ENCODE measurements at regions not wholly inside any gene's neighbourhood (a gene's known extent, or its start where the extent isn't known, plus 50 kb on each side); places are given as distances from the start of the nearest gene placed in this dataset.

DNA sequence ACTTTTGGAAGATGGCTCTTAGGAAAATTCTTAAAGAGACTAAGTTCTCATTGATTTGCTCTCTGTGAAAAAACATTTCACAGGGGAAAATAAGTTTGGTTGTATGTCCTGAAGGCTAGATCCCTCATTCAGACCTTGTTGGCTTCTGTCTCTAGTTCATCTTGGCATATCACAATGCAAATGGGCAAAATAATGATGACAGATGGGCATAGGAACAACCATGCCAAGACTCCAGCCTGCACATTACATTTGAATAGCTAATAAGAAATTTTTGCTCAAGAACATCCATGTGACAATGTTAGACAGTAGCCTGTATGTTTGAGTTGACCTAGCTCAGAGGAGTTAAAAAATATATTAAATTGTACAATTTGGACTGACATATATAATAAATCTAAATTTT, 292.9 kb downstream of the PLA2G4A start:
- H3K36me3 Mint-ChIP-seq (ENCODE audit: low read depth) = no peaks in the 10 kb centered on the region
- no peak overlapping the region for H3K4me3 Mint-ChIP-seq (ENCODE audit: unreplicated experiment)
- no peak for DNase-seq (ENCODE audit: low spot score)
- peaks cover 3% of the 10 kb centered on the region for H3K9me3 Mint-ChIP-seq (ENCODE audit: low read depth)
- H3K27me3 Mint-ChIP-seq (ENCODE audit: low read depth) = peaks cover 2% of the 10 kb centered on the region
- TF ChIP-seq, protein P1, sequence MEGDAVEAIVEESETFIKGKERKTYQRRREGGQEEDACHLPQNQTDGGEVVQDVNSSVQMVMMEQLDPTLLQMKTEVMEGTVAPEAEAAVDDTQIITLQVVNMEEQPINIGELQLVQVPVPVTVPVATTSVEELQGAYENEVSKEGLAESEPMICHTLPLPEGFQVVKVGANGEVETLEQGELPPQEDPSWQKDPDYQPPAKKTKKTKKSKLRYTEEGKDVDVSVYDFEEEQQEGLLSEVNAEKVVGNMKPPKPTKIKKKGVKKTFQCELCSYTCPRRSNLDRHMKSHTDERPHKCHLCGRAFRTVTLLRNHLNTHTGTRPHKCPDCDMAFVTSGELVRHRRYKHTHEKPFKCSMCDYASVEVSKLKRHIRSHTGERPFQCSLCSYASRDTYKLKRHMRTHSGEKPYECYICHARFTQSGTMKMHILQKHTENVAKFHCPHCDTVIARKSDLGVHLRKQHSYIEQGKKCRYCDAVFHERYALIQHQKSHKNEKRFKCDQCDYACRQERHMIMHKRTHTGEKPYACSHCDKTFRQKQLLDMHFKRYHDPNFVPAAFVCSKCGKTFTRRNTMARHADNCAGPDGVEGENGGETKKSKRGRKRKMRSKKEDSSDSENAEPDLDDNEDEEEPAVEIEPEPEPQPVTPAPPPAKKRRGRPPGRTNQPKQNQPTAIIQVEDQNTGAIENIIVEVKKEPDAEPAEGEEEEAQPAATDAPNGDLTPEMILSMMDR (IDR thresholded peaks at IDR 0.05) = no peak
- H3K27ac Mint-ChIP-seq (ENCODE audit: unreplicated experiment) = no peak overlapping the region
- no peaks in the 10 kb centered on the region for H3K4me1 Mint-ChIP-seq (ENCODE audit: low read depth)

DNA sequence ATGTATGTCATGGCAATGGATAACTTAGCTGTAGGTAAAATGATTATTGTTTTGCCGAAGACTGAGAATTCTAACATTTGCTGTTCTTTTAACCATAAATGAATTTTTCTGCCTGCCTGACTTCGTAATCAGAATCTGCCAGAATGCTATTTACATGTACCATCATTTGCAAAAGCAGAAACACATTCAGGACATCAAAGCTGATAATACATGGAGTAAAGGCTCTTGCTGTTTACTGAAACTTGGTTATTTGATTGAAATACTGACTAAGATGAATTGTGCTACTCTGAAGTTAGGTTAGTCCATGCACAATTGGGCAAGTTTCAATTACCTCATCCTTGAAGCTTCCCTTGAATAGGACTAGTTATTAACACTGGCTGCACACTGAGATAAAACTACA, 293.8 kb downstream of the PLA2G4A start:
- Mint-ChIP-seq H3K4me1 (ENCODE audit: low read depth) (no peaks in the 10 kb centered on the region), H3K9me3 (ENCODE audit: low read depth) (peaks cover 3% of the 10 kb centered on the region), H3K27me3 (ENCODE audit: low read depth) (peaks cover 2% of the 10 kb centered on the region), H3K4me3 (ENCODE audit: unreplicated experiment) (no peak overlapping the region), H3K27ac (ENCODE audit: unreplicated experiment) (no peak overlapping the region), H3K36me3 (ENCODE audit: low read depth) (no peaks in the 10 kb centered on the region)
- TF ChIP-seq, protein P1 (IDR thresholded peaks at IDR 0.05) = no peak
- DNase-seq (ENCODE audit: low spot score) = no peak

DNA sequence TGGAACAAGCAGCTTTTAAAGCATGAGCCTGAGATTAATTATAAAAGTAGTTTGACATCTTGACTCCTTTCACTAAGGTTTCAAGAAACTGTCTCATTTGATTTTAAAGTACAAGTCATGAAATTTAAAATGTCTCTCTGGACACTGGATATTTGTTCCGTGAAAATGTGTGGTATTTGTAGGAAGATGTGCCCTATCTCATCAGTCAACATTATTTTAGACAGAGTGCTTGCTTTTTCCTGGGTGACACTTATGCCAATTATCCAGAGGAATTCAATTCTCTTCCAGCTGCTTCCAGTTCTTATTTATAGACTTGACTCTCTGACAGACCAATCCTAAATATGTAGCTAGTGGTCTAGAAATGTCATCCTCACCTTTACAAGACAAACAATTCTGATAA, 300.4 kb downstream of the PLA2G4A start:
- peaks cover 3% of the 10 kb centered on the region for H3K9me3 Mint-ChIP-seq (ENCODE audit: low read depth)
- DNase-seq (ENCODE audit: low spot score) = no peak

DNA sequence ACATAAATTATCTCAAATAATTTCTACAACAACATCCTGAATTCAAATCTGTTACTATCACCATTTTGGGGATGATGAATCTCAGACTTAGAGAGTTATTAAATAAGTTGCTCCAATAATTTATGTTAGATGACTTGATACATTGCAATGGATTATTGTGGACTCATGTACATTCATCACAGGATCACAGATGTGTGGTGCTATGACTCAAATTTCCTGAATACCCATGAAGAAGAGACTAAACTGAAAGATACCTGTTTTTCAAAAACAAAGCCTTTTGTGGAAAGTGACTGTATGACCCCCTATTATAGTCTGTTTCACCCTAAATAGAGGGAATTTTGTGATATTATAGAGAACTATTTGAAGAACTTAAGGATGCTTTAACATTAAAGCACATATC, 315.0 kb downstream of the PLA2G4A start:
- no peak for DNase-seq (ENCODE audit: low spot score)
- H3K27me3 Mint-ChIP-seq (ENCODE audit: low read depth) = no peaks in the 10 kb centered on the region

More for the DNA sequence above, 300.4 kb downstream of the PLA2G4A start:
- TF ChIP-seq, protein P1 (IDR thresholded peaks at IDR 0.05) = no peak
- H3K27ac Mint-ChIP-seq (ENCODE audit: unreplicated experiment) = no peak overlapping the region
- H3K4me3 Mint-ChIP-seq (ENCODE audit: unreplicated experiment) = no peak overlapping the region
- no peaks in the 10 kb centered on the region for H3K36me3 Mint-ChIP-seq (ENCODE audit: low read depth)
- no peaks in the 10 kb centered on the region for H3K4me1 Mint-ChIP-seq (ENCODE audit: low read depth)
- peaks cover 2% of the 10 kb centered on the region for H3K27me3 Mint-ChIP-seq (ENCODE audit: low read depth)

DNA sequence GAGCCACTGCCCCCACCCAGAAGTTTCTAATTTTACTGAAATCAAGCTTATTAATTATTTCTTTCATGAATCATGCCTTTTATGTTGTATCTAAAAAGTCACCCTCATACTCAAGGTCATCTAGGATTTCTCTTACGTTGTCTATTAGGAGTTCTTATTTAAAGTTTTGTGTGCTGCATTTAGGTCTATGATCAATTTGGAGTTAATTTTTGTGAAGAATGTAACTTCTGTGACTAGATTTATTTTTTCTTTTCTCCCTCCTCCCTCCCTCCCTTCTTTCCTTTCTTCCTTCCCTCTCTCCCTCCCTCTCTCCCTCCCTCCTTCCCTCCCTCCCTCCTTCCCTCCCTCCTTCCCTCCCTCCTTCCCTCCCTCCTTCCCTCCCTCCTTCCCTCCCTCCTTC, 317.6 kb downstream of the PLA2G4A start:
- no peaks in the 10 kb centered on the region for H3K4me1 Mint-ChIP-seq (ENCODE audit: low read depth)
- TF ChIP-seq, protein P1 (IDR thresholded peaks at IDR 0.05) = no peak

More for the DNA sequence above, 315.0 kb downstream of the PLA2G4A start:
- TF ChIP-seq, protein P1 (IDR thresholded peaks at IDR 0.05) = no peak
- Mint-ChIP-seq H3K4me1 (ENCODE audit: low read depth) (no peaks in the 10 kb centered on the region), H3K27ac (ENCODE audit: unreplicated experiment) (no peak overlapping the region), H3K9me3 (ENCODE audit: low read depth) (peaks cover 9% of the 10 kb centered on the region), H3K4me3 (ENCODE audit: unreplicated experiment) (no peak overlapping the region), H3K36me3 (ENCODE audit: low read depth) (no peaks in the 10 kb centered on the region)

More for the DNA sequence above, 317.6 kb downstream of the PLA2G4A start:
- DNase-seq (ENCODE audit: low spot score) = no peak
- Mint-ChIP-seq H3K9me3 (ENCODE audit: low read depth) (peaks cover 21% of the 10 kb centered on the region), H3K27ac (ENCODE audit: unreplicated experiment) (no peak overlapping the region), H3K36me3 (ENCODE audit: low read depth) (no peaks in the 10 kb centered on the region), H3K27me3 (ENCODE audit: low read depth) (no peaks in the 10 kb centered on the region), H3K4me3 (ENCODE audit: unreplicated experiment) (no peak overlapping the region)

Data from chondrocyte (in vitro differentiated cells).